ENCODE measurements at regions not wholly inside any gene's neighbourhood (a gene's known extent, or its start where the extent isn't known, plus 50 kb on each side); places are given as distances from the start of the nearest gene placed in this dataset.
"Not testable (repeated sequence)": the region's sequence is repeated elsewhere in the genome, so short reads cannot be mapped to it uniquely, and the experiment has no call there.

- H3K4me3 ChIP-seq, result no peak overlapping the region
- H3K27me3 ChIP-seq, result no peaks in the 10 kb centered on the region
- no peak overlapping the region for H3K27ac ChIP-seq
- DNase-seq (ENCODE audit: extremely low spot score in 2 of 2), result no peak
- H3K4me1 ChIP-seq, result no peaks in the 10 kb centered on the region
- TF ChIP-seq CTCF (IDR thresholded peaks at IDR 0.05), result no peak
- TF ChIP-seq POLR2AphosphoS5 (IDR thresholded peaks at IDR 0.05; ENCODE audit: insufficient read depth in 1 of 2, low read depth in 1 of 2), result no peak
- no peak for TF ChIP-seq POLR2A (IDR thresholded peaks at IDR 0.05)
- H3K9me3 ChIP-seq, result no peaks in the 10 kb centered on the region
- intact Hi-C loops (cut with DNase I), result no loop called here
- H3K36me3 ChIP-seq, result no peaks in the 10 kb centered on the region
Observed at GRCh38 chr19:20470345-20471135, 95.0 kb downstream of the ZNF737 start.

GRCh38 chr19:20466638-20466990 lies 99.0 kb downstream of the ZNF737 start:
- H3K9me3 ChIP-seq; H3K36me3 ChIP-seq; H3K27ac ChIP-seq; H3K4me3 ChIP-seq; H3K4me1 ChIP-seq; intact Hi-C loops (cut with DNase I); DNase-seq (ENCODE audit: extremely low spot score in 2 of 2); H3K27me3 ChIP-seq: not testable (repeated sequence)

GRCh38 chr19:20465922-20466637 lies 99.5 kb downstream of the ZNF737 start:
- H3K27ac ChIP-seq; H3K9me3 ChIP-seq; H3K36me3 ChIP-seq; intact Hi-C loops (cut with DNase I); H3K27me3 ChIP-seq; H3K4me1 ChIP-seq; DNase-seq (ENCODE audit: extremely low spot score in 2 of 2); H3K4me3 ChIP-seq: not testable (repeated sequence)

- Histone ChIP-seq H3K36me3 (no peaks in the 10 kb centered on the region), H3K4me1 (no peaks in the 10 kb centered on the region), H3K27me3 (no peaks in the 10 kb centered on the region), H3K4me3 (no peak overlapping the region), H3K27ac (no peak overlapping the region), H3K9me3 (no peaks in the 10 kb centered on the region)
- no peak for DNase-seq (ENCODE audit: extremely low spot score in 2 of 2)
- intact Hi-C loops (cut with DNase I), result no loop called here
- no peak for TF ChIP-seq POLR2AphosphoS5 (IDR thresholded peaks at IDR 0.05; ENCODE audit: insufficient read depth in 1 of 2, low read depth in 1 of 2)
Observed at GRCh38 chr19:20453425-20453935, 112.1 kb downstream of the ZNF737 start.

GRCh38 chr19:20444202-20444885 lies 121.2 kb downstream of the ZNF737 start:
- no peak overlapping the region for H3K27ac ChIP-seq
- H3K9me3 ChIP-seq, result no peaks in the 10 kb centered on the region
- H3K4me1 ChIP-seq, result no peaks in the 10 kb centered on the region
- no peak for DNase-seq (ENCODE audit: extremely low spot score in 2 of 2)
- TF ChIP-seq POLR2AphosphoS5 (IDR thresholded peaks at IDR 0.05; ENCODE audit: insufficient read depth in 1 of 2, low read depth in 1 of 2), result no peak
- TF ChIP-seq POLR2A (IDR thresholded peaks at IDR 0.05), result no peak
- no peak for TF ChIP-seq CTCF (IDR thresholded peaks at IDR 0.05)
- H3K4me3 ChIP-seq, result no peak overlapping the region
- H3K27me3 ChIP-seq, result no peaks in the 10 kb centered on the region
- intact Hi-C loops (cut with DNase I), result no loop called here
- no peaks in the 10 kb centered on the region for H3K36me3 ChIP-seq

GRCh38 chr19:20432266-20432842 lies 133.2 kb downstream of the ZNF737 start:
- H3K27me3 ChIP-seq; H3K27ac ChIP-seq; intact Hi-C loops (cut with DNase I); H3K4me1 ChIP-seq; DNase-seq (ENCODE audit: extremely low spot score in 2 of 2); H3K36me3 ChIP-seq; H3K9me3 ChIP-seq; H3K4me3 ChIP-seq: not testable (repeated sequence)
